IMR-90 (cell line): ENCODE measurements at regions not wholly inside any gene's neighbourhood (a gene's known extent, or its start where the extent isn't known, plus 50 kb on each side); places are given as distances from the start of the nearest gene placed in this dataset.

ENCODE experiments used
- ATAC-seq: fragments of 200-7000 bp; cut with Tn5 transposase; 2 replicates; pipeline ENCODE4 v1.9.1; 2020; ENCODE audit warnings: low read depth, mild to moderate bottlenecking, moderate library complexity
- BruUV-seq: library from RNA; stranded (reverse); fragments of 400-500 nt; replicated peaks from 2 replicates; lab custom pipeline; 2021; lab: Mats Ljungman, UMichigan
- CTCF ChIA-PET: fragments of 300-600 bp; formaldehyde crosslinking; extraction: SDS; loops from one replicate; lab custom pipeline; 2021; ENCODE audit warnings: antibody characterized with exemption; lab: Yijun Ruan, JAX
- POLR2A ChIA-PET: fragments of 300-600 bp; sonication (Branson Sonifier 250); formaldehyde crosslinking; loops from one replicate; lab custom pipeline; 2022; ENCODE audit warnings: antibody characterized with exemption; ENCODE audit not compliant: unreplicated experiment; lab: Charles Lee
- DNase-seq: peaks from one replicate; pipeline ENCODE4 v3.0.0; 2013
- H2AFZ ChIP-seq: replicated peaks from 2 replicates; pipeline ENCODE3; 2013; ENCODE audit warnings: low read length, mild to moderate bottlenecking; ENCODE audit not compliant: poor library complexity
- H2AK5ac ChIP-seq: 2 replicates; pipeline ENCODE4 v1.6.1; 2013; ENCODE audit warnings: low read depth, low read length, inconsistent platforms
- H2AK9ac ChIP-seq: replicated peaks from 2 replicates; pipeline ENCODE3; 2013; ENCODE audit warnings: mild to moderate bottlenecking, low read depth, low read length, moderate library complexity; ENCODE audit not compliant: poor library complexity
- H2BK120ac ChIP-seq: 2 replicates; pipeline ENCODE4 v1.6.1; 2013; ENCODE audit warnings: low read depth, low read length, inconsistent platforms
- H2BK15ac ChIP-seq: 3 replicates; pipeline ENCODE4 v1.6.1; 2013; ENCODE audit warnings: low read depth, low read length, inconsistent platforms
- H2BK20ac ChIP-seq: 2 replicates; pipeline ENCODE4 v1.6.1; 2013; ENCODE audit warnings: low read depth, mild to moderate bottlenecking, inconsistent platforms, low read length, moderate library complexity
- H2BK5ac ChIP-seq: 2 replicates; pipeline ENCODE4 v1.6.1; 2013; ENCODE audit warnings: mild to moderate bottlenecking, low read depth, low read length, inconsistent platforms; ENCODE audit not compliant: poor library complexity, severe bottlenecking
- H3K14ac ChIP-seq: replicated peaks from 2 replicates; pipeline ENCODE4 v1.6.1; 2013; ENCODE audit warnings: low read depth, low read length, inconsistent platforms
- H3K18ac ChIP-seq: 2 replicates; pipeline ENCODE4 v1.6.1; 2013; ENCODE audit warnings: low read depth, low read length, control low read depth
- H3K23ac ChIP-seq: 2 replicates; pipeline ENCODE4 v1.6.1; 2013; ENCODE audit warnings: low read depth, low read length, inconsistent platforms
- H3K27ac ChIP-seq: 2 replicates; pipeline ENCODE4 v1.5.1; 2013; ENCODE audit warnings: mild to moderate bottlenecking, control low read depth, low read length; ENCODE audit not compliant: insufficient read depth
- H3K27me3 ChIP-seq: 2 replicates; pipeline ENCODE4 v1.6.1; 2013; ENCODE audit warnings: low read length; ENCODE audit not compliant: control insufficient read depth, insufficient read depth
- H3K36me3 ChIP-seq: 2 replicates; pipeline ENCODE4 v1.6.1; 2013; ENCODE audit warnings: low read length, mixed read lengths; ENCODE audit not compliant: control insufficient read depth, insufficient read depth
- H3K4ac ChIP-seq: 2 replicates; pipeline ENCODE4 v1.6.1; 2013; ENCODE audit warnings: low read depth, low read length, inconsistent platforms
- H3K4me1 ChIP-seq: 2 replicates; pipeline ENCODE4 v1.6.1; 2013; ENCODE audit warnings: low read length, mixed read lengths; ENCODE audit not compliant: control insufficient read depth, insufficient read depth
- H3K4me2 ChIP-seq: 2 replicates; pipeline ENCODE4 v1.6.1; 2013; ENCODE audit warnings: low read depth, mild to moderate bottlenecking, control low read depth, low read length, moderate library complexity
- H3K4me3 ChIP-seq: 2 replicates; pipeline ENCODE4 v1.5.1; 2013; ENCODE audit warnings: low read depth, mild to moderate bottlenecking, control low read depth, low read length, moderate library complexity; ENCODE audit not compliant: insufficient read depth
- H3K56ac ChIP-seq: 2 replicates; pipeline ENCODE4 v1.6.1; 2013; ENCODE audit warnings: low read length, inconsistent platforms; ENCODE audit not compliant: insufficient read depth; ENCODE audit errors: extremely low read depth
- H3K79me1 ChIP-seq, 2 experiments: 2 replicates each; pipeline ENCODE4 v1.6.1; 2013; ENCODE audit warnings: low read length in 2 of 2, inconsistent platforms in 1 of 2, low read depth in 1 of 2
- H3K9ac ChIP-seq: 2 replicates; pipeline ENCODE4 v1.6.1; 2013; ENCODE audit warnings: low read depth, low read length, control low read depth
- H3K9me1 ChIP-seq: 2 replicates; pipeline ENCODE4 v1.6.1; 2013; ENCODE audit warnings: low read length, inconsistent platforms; ENCODE audit not compliant: insufficient read depth
- H3K9me3 ChIP-seq: 2 replicates; pipeline ENCODE4 v1.6.1; 2013; ENCODE audit warnings: low read length; ENCODE audit not compliant: control insufficient read depth, insufficient read depth
- H4K20me1 ChIP-seq: 2 replicates; pipeline ENCODE4 v1.6.1; 2013; ENCODE audit warnings: low read length, inconsistent platforms; ENCODE audit not compliant: insufficient read depth
- H4K5ac ChIP-seq: 2 replicates; pipeline ENCODE4 v1.6.1; 2013; ENCODE audit warnings: mild to moderate bottlenecking, low read depth, low read length, control low read depth
- H4K8ac ChIP-seq, 2 experiments: 2 replicates each; pipeline ENCODE4 v1.6.1; 2013; ENCODE audit warnings: low read depth in 2 of 2, low read length in 2 of 2, control low read depth in 1 of 2, inconsistent platforms in 1 of 2
- H4K91ac ChIP-seq: 2 replicates; pipeline ENCODE4 v1.6.1; 2013; ENCODE audit warnings: low read depth, low read length, inconsistent platforms; ENCODE audit not compliant: insufficient read depth
- BHLHE40 ChIP-seq: fragments of 150-350 bp; IDR thresholded peaks from 2 replicates; pipeline ENCODE4 v1.6.1; 2016; ENCODE audit warnings: mild to moderate bottlenecking, low read depth, low read length
- CEBPB ChIP-seq: IDR thresholded peaks from 2 replicates; pipeline ENCODE4 v1.6.1; 2012; ENCODE audit warnings: low read depth, low read length, improper control_type of control experiment
- CHD1 ChIP-seq: IDR thresholded peaks from 2 replicates; pipeline ENCODE4 v1.6.1; 2012; ENCODE audit warnings: low read depth, low read length, improper control_type of control experiment
- FOS ChIP-seq: fragments of 150-350 bp; IDR thresholded peaks from 2 replicates; pipeline ENCODE4 v1.6.1; 2016; ENCODE audit warnings: low read depth, low read length
- MAFK ChIP-seq: IDR thresholded peaks from 2 replicates; pipeline ENCODE4 v1.6.1; 2012; ENCODE audit warnings: low read depth, low read length, improper control_type of control experiment
- MAZ ChIP-seq: IDR thresholded peaks from 2 replicates; pipeline ENCODE4 v1.6.1; 2012; ENCODE audit warnings: low read depth, mild to moderate bottlenecking, low read length, improper control_type of control experiment, moderate library complexity, borderline replicate concordance
- MXI1 ChIP-seq: IDR thresholded peaks from 2 replicates; pipeline ENCODE4 v1.6.1; 2012; ENCODE audit warnings: low read depth, mild to moderate bottlenecking, low read length, moderate library complexity, borderline replicate concordance
- NFE2L2 ChIP-seq: fragments of 150-350 bp; IDR thresholded peaks from 2 replicates; pipeline ENCODE4 v1.6.1; 2016; ENCODE audit warnings: low read depth, mild to moderate bottlenecking, low read length
- POLR2A ChIP-seq: IDR thresholded peaks from 2 replicates; pipeline ENCODE4 v1.6.1; 2012; ENCODE audit warnings: mild to moderate bottlenecking, low read depth, low read length
- RAD21 ChIP-seq: IDR thresholded peaks from 2 replicates; pipeline ENCODE4 v1.6.1; 2012; ENCODE audit warnings: low read length, improper control_type of control experiment
- RFX5 ChIP-seq: IDR thresholded peaks from 2 replicates; pipeline ENCODE4 v1.8.0; 2012; ENCODE audit warnings: low read depth, mild to moderate bottlenecking, low read length, moderate library complexity
- SMC3 ChIP-seq: fragments of 150-350 bp; IDR thresholded peaks from 2 replicates; pipeline ENCODE4 v1.6.1; 2016; ENCODE audit warnings: low read depth, mild to moderate bottlenecking, antibody characterized with exemption, low read length, moderate library complexity
- WGBS, 2 experiments: methylation state at CpG; one replicate each; pipeline versions ENCODE4 v1.1.5 to v1.1.7; 2013; ENCODE audit warnings: missing lambda C conversion rate in 2 of 2; ENCODE audit not compliant: insufficient read length in 1 of 2; ENCODE audit errors: extremely low coverage in 2 of 2; 5-methylcytosine and 5-hydroxymethylcytosine counted together
- dilution Hi-C: fragments of 300-500 bp; cut with HindIII; formaldehyde crosslinking; loops from one replicate; pipeline ENCODE4 v1.14.3; 2018; ENCODE audit warnings: low sequenced_read_pairs; ENCODE audit not compliant: unreplicated experiment
- in situ Hi-C: fragments of 300-500 bp; cut with MboI; formaldehyde crosslinking; loops from 3 replicates; pipeline ENCODE4 v1.14.3; 2019; ENCODE audit warnings: low sequenced_read_pairs, inconsistent platforms, mixed read lengths
- intact Hi-C: fragments of 100-400 bp; cut with micrococcal nuclease; formaldehyde crosslinking; loops from 2 replicates; pipeline ENCODE4 v1.10.0; 2022
- TF ChIP-seq, protein P1 (sequence below): fragments of 150-350 bp; IDR thresholded peaks from 2 replicates; pipeline ENCODE4 v1.6.1; 2016; ENCODE audit warnings: low read depth, mild to moderate bottlenecking, low read length, moderate library complexity, borderline replicate concordance
- TF ChIP-seq, protein P2 (sequence below): fragments of 150-350 bp; IDR thresholded peaks from 2 replicates; pipeline ENCODE4 v1.6.1; 2017; ENCODE audit warnings: mild to moderate bottlenecking, antibody characterized with exemption, low read length, low read depth
- TF ChIP-seq, protein P3 (sequence below): conservative IDR thresholded peaks from 2 replicates; pipeline ENCODE4 v1.5.1; 2012; ENCODE audit warnings: mild to moderate bottlenecking, low read depth, low read length, improper control_type of control experiment

DNA sequence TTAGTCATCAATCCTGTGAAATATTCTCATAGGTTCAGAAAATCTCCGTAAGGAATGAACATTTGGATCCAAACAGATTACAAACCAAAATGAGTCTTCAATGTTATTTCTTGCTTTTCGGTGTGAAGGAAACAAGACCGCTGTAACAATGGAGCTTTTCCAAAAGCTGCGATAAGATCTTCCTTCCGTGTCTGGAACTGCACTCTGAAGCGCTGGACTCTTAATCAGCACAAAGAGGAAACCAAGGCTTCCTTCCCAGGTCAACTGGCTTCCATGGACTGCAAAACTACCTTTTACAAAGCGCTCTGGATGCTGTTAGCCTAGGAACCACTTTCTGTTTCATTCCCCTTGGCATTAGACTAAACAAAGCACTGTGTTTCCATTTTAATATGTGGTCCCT, 137.9 kb upstream of the BASP1 start:
- no peak overlapping the region for H2AK5ac ChIP-seq
- H2BK5ac ChIP-seq: no peak overlapping the region
- no peak overlapping the region for H4K8ac ChIP-seq
- dilution Hi-C loops (no loop called here), intact Hi-C loops (no loop called here), in situ Hi-C loops (no loop called here)
- no peak overlapping the region for H3K4me2 ChIP-seq
- H2AFZ ChIP-seq: peak overlapping the region; percentile 37
- no peaks in the 10 kb centered on the region for H3K79me1 ChIP-seq
- H2BK120ac ChIP-seq: no peak overlapping the region
- H3K27me3 ChIP-seq: no peaks in the 10 kb centered on the region
- H4K91ac ChIP-seq: no peak overlapping the region
- DNase-seq (no peak), ATAC-seq (no peak)
- ChIA-PET CTCF (no interaction called here), POLR2A (no interaction called here)
- no peak overlapping the region for H3K23ac ChIP-seq
- H3K56ac ChIP-seq: no peak overlapping the region
- H3K36me3 ChIP-seq: no peaks in the 10 kb centered on the region
- H3K18ac ChIP-seq: no peak overlapping the region
- H3K9ac ChIP-seq: no peak overlapping the region
- H4K5ac ChIP-seq: no peak overlapping the region
- H3K4me1 ChIP-seq: no peaks in the 10 kb centered on the region; the same call in 1 of the 2 replicates
- H2BK20ac ChIP-seq: no peak overlapping the region
- no TSS peak for BruUV-seq
- no peaks in the 10 kb centered on the region for H3K9me1 ChIP-seq
- H3K9me3 ChIP-seq: no peaks in the 10 kb centered on the region
- H2AK9ac ChIP-seq: no peak overlapping the region
- WGBS, 2 experiments: 92% methylated on average over 5 of the region's 7 CpGs; no CpG with 5 or more reads in 1 of the 2 experiments
- no peaks in the 10 kb centered on the region for H4K20me1 ChIP-seq
- H3K4ac ChIP-seq: no peak overlapping the region
- H3K27ac ChIP-seq: no peak overlapping the region
- no peak overlapping the region for H3K4me3 ChIP-seq
- H3K14ac ChIP-seq: no peak overlapping the region
- TF ChIP-seq, protein P1, sequence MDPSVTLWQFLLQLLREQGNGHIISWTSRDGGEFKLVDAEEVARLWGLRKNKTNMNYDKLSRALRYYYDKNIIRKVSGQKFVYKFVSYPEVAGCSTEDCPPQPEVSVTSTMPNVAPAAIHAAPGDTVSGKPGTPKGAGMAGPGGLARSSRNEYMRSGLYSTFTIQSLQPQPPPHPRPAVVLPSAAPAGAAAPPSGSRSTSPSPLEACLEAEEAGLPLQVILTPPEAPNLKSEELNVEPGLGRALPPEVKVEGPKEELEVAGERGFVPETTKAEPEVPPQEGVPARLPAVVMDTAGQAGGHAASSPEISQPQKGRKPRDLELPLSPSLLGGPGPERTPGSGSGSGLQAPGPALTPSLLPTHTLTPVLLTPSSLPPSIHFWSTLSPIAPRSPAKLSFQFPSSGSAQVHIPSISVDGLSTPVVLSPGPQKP: no peak
- no peak for TF ChIP-seq CEBPB
- no peak for TF ChIP-seq FOS
- no peak for TF ChIP-seq BHLHE40
- TF ChIP-seq NFE2L2: no peak
- TF ChIP-seq MAZ: no peak
- TF ChIP-seq, protein P2, sequence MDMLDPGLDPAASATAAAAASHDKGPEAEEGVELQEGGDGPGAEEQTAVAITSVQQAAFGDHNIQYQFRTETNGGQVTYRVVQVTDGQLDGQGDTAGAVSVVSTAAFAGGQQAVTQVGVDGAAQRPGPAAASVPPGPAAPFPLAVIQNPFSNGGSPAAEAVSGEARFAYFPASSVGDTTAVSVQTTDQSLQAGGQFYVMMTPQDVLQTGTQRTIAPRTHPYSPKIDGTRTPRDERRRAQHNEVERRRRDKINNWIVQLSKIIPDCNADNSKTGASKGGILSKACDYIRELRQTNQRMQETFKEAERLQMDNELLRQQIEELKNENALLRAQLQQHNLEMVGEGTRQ: no peak
- no peak for TF ChIP-seq MAFK
- no peak for TF ChIP-seq RAD21
- no peak for TF ChIP-seq POLR2A
- no peak for TF ChIP-seq RFX5
- TF ChIP-seq CHD1: no peak
- no peak for TF ChIP-seq SMC3
- no peak for TF ChIP-seq MXI1
- TF ChIP-seq, protein P3, sequence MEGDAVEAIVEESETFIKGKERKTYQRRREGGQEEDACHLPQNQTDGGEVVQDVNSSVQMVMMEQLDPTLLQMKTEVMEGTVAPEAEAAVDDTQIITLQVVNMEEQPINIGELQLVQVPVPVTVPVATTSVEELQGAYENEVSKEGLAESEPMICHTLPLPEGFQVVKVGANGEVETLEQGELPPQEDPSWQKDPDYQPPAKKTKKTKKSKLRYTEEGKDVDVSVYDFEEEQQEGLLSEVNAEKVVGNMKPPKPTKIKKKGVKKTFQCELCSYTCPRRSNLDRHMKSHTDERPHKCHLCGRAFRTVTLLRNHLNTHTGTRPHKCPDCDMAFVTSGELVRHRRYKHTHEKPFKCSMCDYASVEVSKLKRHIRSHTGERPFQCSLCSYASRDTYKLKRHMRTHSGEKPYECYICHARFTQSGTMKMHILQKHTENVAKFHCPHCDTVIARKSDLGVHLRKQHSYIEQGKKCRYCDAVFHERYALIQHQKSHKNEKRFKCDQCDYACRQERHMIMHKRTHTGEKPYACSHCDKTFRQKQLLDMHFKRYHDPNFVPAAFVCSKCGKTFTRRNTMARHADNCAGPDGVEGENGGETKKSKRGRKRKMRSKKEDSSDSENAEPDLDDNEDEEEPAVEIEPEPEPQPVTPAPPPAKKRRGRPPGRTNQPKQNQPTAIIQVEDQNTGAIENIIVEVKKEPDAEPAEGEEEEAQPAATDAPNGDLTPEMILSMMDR: no peak
- no peak overlapping the region for H2BK15ac ChIP-seq
